Uterus (tissue), 3 donors: ENCODE measurements at regions not wholly inside any gene's neighbourhood (a gene's known extent, or its start where the extent isn't known, plus 50 kb on each side); places are given as distances from the start of the nearest gene placed in this dataset.

Experiments used
- DNase-seq, 2 donors: peaks; one replicate each; pipeline ENCODE4 v3.0.0-alpha.2; 2019 to 2020
- H3K27ac ChIP-seq, 2 donors: fragments of 200-600 bp; sonication (generic); 1 replicate in 1 of 2; 2 replicates in 1 of 2; pipeline ENCODE4 v1.5.1; 2016 to 2018
- H3K27me3 ChIP-seq, 2 donors: fragments of 200-600 bp; sonication (generic); one replicate each; pipeline ENCODE4 v1.5.1; 2018 to 2019; ENCODE audit warnings: control low read depth in 1 of 2
- H3K36me3 ChIP-seq, 2 donors: fragments of 200-600 bp; sonication (generic); one replicate each; pipeline ENCODE4 v1.5.1; 2019; ENCODE audit warnings: control low read depth in 1 of 2
- H3K4me1 ChIP-seq, 2 donors: fragments of 200-600 bp; sonication (generic); one replicate each; pipeline ENCODE4 v1.5.1; 2018 to 2019; ENCODE audit warnings: control low read depth in 1 of 2
- H3K4me3 ChIP-seq, 2 donors: fragments of 200-600 bp; sonication (generic); 1 replicate in 1 of 2; 2 replicates in 1 of 2; pipeline ENCODE4 v1.5.1; 2018 to 2019; ENCODE audit warnings: mild to moderate bottlenecking in 1 of 2
- H3K9me3 ChIP-seq, 2 donors: fragments of 200-600 bp; sonication (generic); one replicate each; pipeline ENCODE4 v1.5.1; 2019; ENCODE audit warnings: control low read depth in 1 of 2
- CTCF ChIP-seq, 4 experiments: fragments of 200-600 bp in 2 of 4; fragments of 450-650 bp in 2 of 4; sonication (generic) in 2 of 4; IDR thresholded peaks; one replicate each; pipeline ENCODE4 v1.5.1; 2016 to 2019; ENCODE audit warnings: antibody characterized with exemption in 4 of 4, mild to moderate bottlenecking in 2 of 4, moderate library complexity in 1 of 4
- POLR2A ChIP-seq, 2 donors: fragments of 450-650 bp; IDR thresholded peaks; one replicate each; pipeline ENCODE4 v1.6.1; 2016; ENCODE audit warnings: antibody characterized with exemption in 2 of 2, mild to moderate bottlenecking in 1 of 2, moderate library complexity in 1 of 2
- intact Hi-C: fragments of 100-400 bp; cut with DNase I; formaldehyde crosslinking; loops from one replicate; pipeline ENCODE4 v1.15.1; 2023; ENCODE audit warnings: low total_unique reads
- donor health status: DM: yes; HTN: yes; CAD: no.

- Histone ChIP-seq H3K9me3 (no peaks in the 10 kb centered on the region), H3K27me3 (peaks cover 0 to 13% of the 10 kb centered on the region in 2 donors), H3K27ac (no peak overlapping the region), H3K4me1 (no peaks in the 10 kb centered on the region), H3K36me3 (no peaks in the 10 kb centered on the region), H3K4me3 (no peak overlapping the region)
- TF ChIP-seq CTCF (IDR thresholded peaks at IDR 0.05) (no peak), POLR2A (IDR thresholded peaks at IDR 0.05) (no peak)
- no peak for DNase-seq
- intact Hi-C loops = no loop called here
These were observed 147.6 kb downstream of the CYP26B1 start for GRCh38 chr2:72000110-72000509.

- Histone ChIP-seq H3K4me1 (no peaks in the 10 kb centered on the region), H3K4me3 (no peak overlapping the region), H3K9me3 (no peaks in the 10 kb centered on the region), H3K36me3 (no peaks in the 10 kb centered on the region), H3K27ac (no peak overlapping the region), H3K27me3 (peaks cover 0 to 13% of the 10 kb centered on the region in 2 donors)
- DNase-seq = no peak
- intact Hi-C loops = no loop called here
- TF ChIP-seq CTCF (IDR thresholded peaks at IDR 0.05) (no peak), POLR2A (IDR thresholded peaks at IDR 0.05) (no peak)
These were observed 148.1 kb downstream of the CYP26B1 start for GRCh38 chr2:71999580-71999979.

- no peak for DNase-seq
- Histone ChIP-seq H3K36me3 (no peaks in the 10 kb centered on the region), H3K27me3 (peaks cover 0 to 13% of the 10 kb centered on the region in 2 donors), H3K4me1 (no peaks in the 10 kb centered on the region), H3K4me3 (no peak overlapping the region), H3K9me3 (no peaks in the 10 kb centered on the region), H3K27ac (no peak overlapping the region)
- TF ChIP-seq POLR2A (IDR thresholded peaks at IDR 0.05) (no peak), CTCF (IDR thresholded peaks at IDR 0.05) (no peak)
- intact Hi-C loops = no loop called here
These were observed 149.8 kb downstream of the CYP26B1 start for GRCh38 chr2:71997843-71998242.

- no peak overlapping the region for H3K27ac ChIP-seq
- no peaks in the 10 kb centered on the region for H3K36me3 ChIP-seq
- H3K4me1 ChIP-seq = no peaks in the 10 kb centered on the region
- H3K9me3 ChIP-seq = no peaks in the 10 kb centered on the region
- intact Hi-C loops = no loop called here
- peaks cover 0 to 13% of the 10 kb centered on the region in 2 donors for H3K27me3 ChIP-seq
- DNase-seq = no peak
- TF ChIP-seq POLR2A (IDR thresholded peaks at IDR 0.05) (no peak), CTCF (IDR thresholded peaks at IDR 0.05) (peak in 3 of 4 experiments; percentile 15 to 47 (median 17))
- H3K4me3 ChIP-seq = no peak overlapping the region
These were observed 152.5 kb downstream of the CYP26B1 start for GRCh38 chr2:71995067-71995665.

- no peak for TF ChIP-seq CTCF (IDR thresholded peaks at IDR 0.05)
- no peak for TF ChIP-seq POLR2A (IDR thresholded peaks at IDR 0.05)
- H3K36me3 ChIP-seq = no peaks in the 10 kb centered on the region
- H3K4me3 ChIP-seq = no peak overlapping the region
- H3K27ac ChIP-seq = no peak overlapping the region
- intact Hi-C loops = no loop called here
- DNase-seq = no peak
- no peaks in the 10 kb centered on the region for H3K9me3 ChIP-seq
- peaks cover 0 to 7% of the 10 kb centered on the region in 2 donors for H3K27me3 ChIP-seq
- no peaks in the 10 kb centered on the region for H3K4me1 ChIP-seq
These were observed 155.6 kb downstream of the CYP26B1 start for GRCh38 chr2:71992036-71992435.
